H9 (cell line): ENCODE measurements at regions not wholly inside any gene's neighbourhood (a gene's known extent, or its start where the extent isn't known, plus 50 kb on each side); places are given as distances from the start of the nearest gene placed in this dataset.

Source experiments
- DNase-seq: peaks from one replicate; pipeline ENCODE4 v3.0.0-alpha.2; 2017
- H2AFZ ChIP-seq: one replicate; pipeline ENCODE4 v1.6.1; 2013; ENCODE audit warnings: mild to moderate bottlenecking, low read length, control low read depth, moderate library complexity
- H2AK5ac ChIP-seq: 2 replicates; pipeline ENCODE4 v1.6.1; 2013; ENCODE audit warnings: low read length, control low read depth, mixed read lengths; ENCODE audit not compliant: insufficient read length
- H2BK120ac ChIP-seq: one replicate; pipeline ENCODE4 v1.6.1; 2013; ENCODE audit warnings: low read depth, mild to moderate bottlenecking, low read length, control low read depth, inconsistent platforms; ENCODE audit not compliant: poor library complexity, severe bottlenecking
- H2BK12ac ChIP-seq: 2 replicates; pipeline ENCODE4 v1.6.1; 2013; ENCODE audit warnings: low read length, control low read depth, mixed read lengths, low read depth; ENCODE audit not compliant: insufficient read length
- H2BK15ac ChIP-seq: 2 replicates; pipeline ENCODE4 v1.6.1; 2013; ENCODE audit warnings: low read depth, low read length, control low read depth
- H2BK20ac ChIP-seq: one replicate; pipeline ENCODE4 v1.6.1; 2013; ENCODE audit warnings: low read depth, mild to moderate bottlenecking, low read length, control low read depth, inconsistent platforms; ENCODE audit not compliant: poor library complexity, severe bottlenecking
- H2BK5ac ChIP-seq: 2 replicates; pipeline ENCODE4 v1.6.1; 2013; ENCODE audit warnings: low read length, control low read depth, mixed read lengths; ENCODE audit not compliant: insufficient read length
- H3K14ac ChIP-seq: 2 replicates; pipeline ENCODE4 v1.6.1; 2013; ENCODE audit warnings: low read length, control low read depth; ENCODE audit not compliant: insufficient read depth
- H3K18ac ChIP-seq: 2 replicates; pipeline ENCODE4 v1.6.1; 2013; ENCODE audit warnings: low read depth, mild to moderate bottlenecking, mixed read lengths, low read length, control low read depth; ENCODE audit not compliant: insufficient read length
- H3K23ac ChIP-seq: 2 replicates; pipeline ENCODE4 v1.6.1; 2013; ENCODE audit warnings: low read length, control low read depth, mixed read lengths, low read depth; ENCODE audit not compliant: insufficient read length
- H3K23me2 ChIP-seq: 2 replicates; pipeline ENCODE4 v1.6.1; 2013; ENCODE audit warnings: low read depth, mild to moderate bottlenecking, mixed read lengths, low read length, control low read depth; ENCODE audit not compliant: insufficient read length, poor library complexity, severe bottlenecking
- H3K27ac ChIP-seq: 2 replicates; pipeline ENCODE4 v1.5.1; 2013; ENCODE audit warnings: low read length, control low read depth, mixed read lengths, low read depth; ENCODE audit not compliant: insufficient read length
- H3K27me3 ChIP-seq: 2 replicates; pipeline ENCODE4 v1.6.1; 2013; ENCODE audit warnings: low read length, control low read depth, inconsistent platforms; ENCODE audit not compliant: insufficient read depth
- H3K4ac ChIP-seq: 2 replicates; pipeline ENCODE4 v1.6.1; 2013; ENCODE audit warnings: low read depth, mild to moderate bottlenecking, control low read depth, inconsistent platforms, low read length, moderate library complexity
- H3K4me1 ChIP-seq: 2 replicates; pipeline ENCODE4 v1.6.1; 2013; ENCODE audit warnings: low read length, control low read depth, inconsistent platforms; ENCODE audit not compliant: insufficient read depth
- H3K4me2 ChIP-seq: 2 replicates; pipeline ENCODE4 v1.6.1; 2013; ENCODE audit warnings: low read length, control low read depth, mixed read lengths; ENCODE audit not compliant: insufficient read length, insufficient read depth
- H3K56ac ChIP-seq: 2 replicates; pipeline ENCODE4 v1.6.1; 2013; ENCODE audit warnings: low read depth, mild to moderate bottlenecking, mixed read lengths, low read length, control low read depth; ENCODE audit not compliant: insufficient read length
- H3K79me1 ChIP-seq: 2 replicates; pipeline ENCODE4 v1.6.1; 2013; ENCODE audit warnings: low read depth, mild to moderate bottlenecking, moderate library complexity, low read length, control low read depth, inconsistent platforms; ENCODE audit not compliant: insufficient read depth, poor library complexity, severe bottlenecking
- H3K79me2 ChIP-seq: 2 replicates; pipeline ENCODE4 v1.6.1; 2013; ENCODE audit warnings: low read length, control low read depth, inconsistent platforms; ENCODE audit not compliant: insufficient read depth
- H3K9ac ChIP-seq: 2 replicates; pipeline ENCODE4 v1.6.1; 2013; ENCODE audit warnings: low read length, control low read depth, mixed read lengths; ENCODE audit not compliant: insufficient read length; ENCODE audit errors: extremely low read depth
- H3K9me3 ChIP-seq: one replicate; pipeline ENCODE4 v1.6.1; 2013; ENCODE audit warnings: low read depth, low read length, inconsistent platforms; ENCODE audit not compliant: control insufficient read depth
- H3T11ph ChIP-seq: one replicate; pipeline ENCODE4 v1.6.1; 2013; ENCODE audit warnings: mild to moderate bottlenecking, low read length, control low read depth, inconsistent platforms
- H4K20me1 ChIP-seq: one replicate; pipeline ENCODE4 v1.6.1; 2013; ENCODE audit not compliant: control insufficient read depth, insufficient read length, insufficient read depth
- H4K5ac ChIP-seq: 2 replicates; pipeline ENCODE4 v1.6.1; 2013; ENCODE audit warnings: low read depth, mild to moderate bottlenecking, mixed read lengths, low read length, control low read depth; ENCODE audit not compliant: insufficient read length
- H4K8ac ChIP-seq: replicated peaks from 2 replicates; pipeline ENCODE4 v1.6.1; 2013; ENCODE audit warnings: low read length, control low read depth, mixed read lengths, low read depth; ENCODE audit not compliant: insufficient read length
- H4K91ac ChIP-seq: 2 replicates; pipeline ENCODE4 v1.6.1; 2013; ENCODE audit warnings: low read depth, mild to moderate bottlenecking, moderate library complexity, mixed read lengths, low read length, control low read depth; ENCODE audit not compliant: insufficient read length
- H3K27ac Mint-ChIP-seq, 3 experiments: 2 replicates in 2 of 3; 3 replicates in 1 of 3; pipeline ENCODE4 v1.8.0; 2020 to 2021; ENCODE audit warnings: mixed read lengths in 3 of 3, mild to moderate bottlenecking in 1 of 3, moderate library complexity in 1 of 3
- H3K27me3 Mint-ChIP-seq: 2 replicates; pipeline ENCODE4 v1.8.0; 2021; ENCODE audit warnings: low read depth, mild to moderate bottlenecking, moderate library complexity, mixed read lengths
- H3K36me3 Mint-ChIP-seq, 3 experiments: 2 replicates in 2 of 3; 3 replicates in 1 of 3; pipeline ENCODE4 v1.8.0; 2020 to 2021; ENCODE audit warnings: low read depth in 3 of 3, mixed read lengths in 3 of 3; ENCODE audit not compliant: insufficient read depth in 1 of 3
- H3K4me1 Mint-ChIP-seq, 2 experiments: 2 replicates each; pipeline ENCODE4 v1.8.0; 2020; ENCODE audit warnings: mixed read lengths in 2 of 2
- H3K4me3 Mint-ChIP-seq, 2 experiments: 2 replicates in 1 of 2; 3 replicates in 1 of 2; pipeline ENCODE4 v1.8.0; 2020 to 2021; ENCODE audit warnings: mild to moderate bottlenecking in 2 of 2, mixed read lengths in 2 of 2, moderate library complexity in 1 of 2
- H3K9me3 Mint-ChIP-seq, 2 experiments: 2 replicates in 1 of 2; 3 replicates in 1 of 2; pipeline ENCODE4 v1.8.0; 2020; ENCODE audit warnings: mild to moderate bottlenecking in 2 of 2, mixed read lengths in 2 of 2, moderate library complexity in 1 of 2
- WGBS: extraction: QIAGEN DNeasy Blood & Tissue Kit; methylation state at CpG from one replicate; pipeline ENCODE4 v1.1.7; 2013; ENCODE audit warnings: missing lambda C conversion rate, low lambda C conversion rate, mixed read lengths; ENCODE audit not compliant: insufficient read length; ENCODE audit errors: extremely low coverage; 5-methylcytosine and 5-hydroxymethylcytosine counted together
- TF ChIP-seq, protein P1 (sequence below): fragments of 200-600 bp; sonication (generic); conservative IDR thresholded peaks from 3 replicates; pipeline ENCODE4 v1.8.0; 2021; ENCODE audit warnings: antibody characterized with exemption, mild to moderate bottlenecking

GRCh38 chr1:244917073-244917670 lies 52.8 kb upstream of the HNRNPU start:
- Histone ChIP-seq H2BK15ac (no peak overlapping the region), H3T11ph (no peak overlapping the region), H3K9ac (no peak overlapping the region), H3K4me2 (no peak overlapping the region), H2AFZ (no peak overlapping the region), H3K27ac (no peak overlapping the region), H3K9me3 (no peaks in the 10 kb centered on the region), H3K4me1 (no peaks in the 10 kb centered on the region), H2BK20ac (no peak overlapping the region), H3K18ac (no peak overlapping the region), H2BK120ac (no peak overlapping the region), H4K5ac (no peak overlapping the region), H3K56ac (no peak overlapping the region), H3K79me1 (no peaks in the 10 kb centered on the region), H3K23me2 (peaks cover 3% of the 10 kb centered on the region), H3K4ac (no peak overlapping the region), H4K91ac (no peak overlapping the region), H3K14ac (no peak overlapping the region), H4K8ac (no peak overlapping the region), H2AK5ac (no peak overlapping the region), H3K79me2 (no peaks in the 10 kb centered on the region), H3K23ac (no peak overlapping the region), H2BK5ac (no peak overlapping the region), H3K27me3 (no peaks in the 10 kb centered on the region; the same call in 1 of the 2 replicates), H2BK12ac (no peak overlapping the region), H4K20me1 (no peaks in the 10 kb centered on the region)
- Mint-ChIP-seq H3K4me3 (no peak overlapping the region), H3K9me3 (no peaks in the 10 kb centered on the region), H3K27me3 (peaks cover 26% of the 10 kb centered on the region), H3K27ac (no peak overlapping the region), H3K4me1 (peaks cover 11 to 15% of the 10 kb centered on the region in 2 experiments), H3K36me3 (no peaks in the 10 kb centered on the region)
- no peak for DNase-seq
- WGBS = no CpG with 5 or more reads among the region's 14 CpGs
- TF ChIP-seq, protein P1, sequence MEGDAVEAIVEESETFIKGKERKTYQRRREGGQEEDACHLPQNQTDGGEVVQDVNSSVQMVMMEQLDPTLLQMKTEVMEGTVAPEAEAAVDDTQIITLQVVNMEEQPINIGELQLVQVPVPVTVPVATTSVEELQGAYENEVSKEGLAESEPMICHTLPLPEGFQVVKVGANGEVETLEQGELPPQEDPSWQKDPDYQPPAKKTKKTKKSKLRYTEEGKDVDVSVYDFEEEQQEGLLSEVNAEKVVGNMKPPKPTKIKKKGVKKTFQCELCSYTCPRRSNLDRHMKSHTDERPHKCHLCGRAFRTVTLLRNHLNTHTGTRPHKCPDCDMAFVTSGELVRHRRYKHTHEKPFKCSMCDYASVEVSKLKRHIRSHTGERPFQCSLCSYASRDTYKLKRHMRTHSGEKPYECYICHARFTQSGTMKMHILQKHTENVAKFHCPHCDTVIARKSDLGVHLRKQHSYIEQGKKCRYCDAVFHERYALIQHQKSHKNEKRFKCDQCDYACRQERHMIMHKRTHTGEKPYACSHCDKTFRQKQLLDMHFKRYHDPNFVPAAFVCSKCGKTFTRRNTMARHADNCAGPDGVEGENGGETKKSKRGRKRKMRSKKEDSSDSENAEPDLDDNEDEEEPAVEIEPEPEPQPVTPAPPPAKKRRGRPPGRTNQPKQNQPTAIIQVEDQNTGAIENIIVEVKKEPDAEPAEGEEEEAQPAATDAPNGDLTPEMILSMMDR = no peak
